NK-92 treated with Interleukin-12 subunit alpha and Interleukin-12 subunit beta, amount 100 ng/mL, for 24 hours (cell line): ENCODE measurements at regions not wholly inside any gene's neighbourhood (a gene's known extent, or its start where the extent isn't known, plus 50 kb on each side); places are given as distances from the start of the nearest gene placed in this dataset.
"Not testable (repeated sequence)": the region's sequence is repeated elsewhere in the genome, so short reads cannot be mapped to it uniquely, and the experiment has no call there.

Source experiments
- DNase-seq: peaks from one replicate; lab custom pipeline; 2025; lab: John Stamatoyannopoulos, UW

DNA sequence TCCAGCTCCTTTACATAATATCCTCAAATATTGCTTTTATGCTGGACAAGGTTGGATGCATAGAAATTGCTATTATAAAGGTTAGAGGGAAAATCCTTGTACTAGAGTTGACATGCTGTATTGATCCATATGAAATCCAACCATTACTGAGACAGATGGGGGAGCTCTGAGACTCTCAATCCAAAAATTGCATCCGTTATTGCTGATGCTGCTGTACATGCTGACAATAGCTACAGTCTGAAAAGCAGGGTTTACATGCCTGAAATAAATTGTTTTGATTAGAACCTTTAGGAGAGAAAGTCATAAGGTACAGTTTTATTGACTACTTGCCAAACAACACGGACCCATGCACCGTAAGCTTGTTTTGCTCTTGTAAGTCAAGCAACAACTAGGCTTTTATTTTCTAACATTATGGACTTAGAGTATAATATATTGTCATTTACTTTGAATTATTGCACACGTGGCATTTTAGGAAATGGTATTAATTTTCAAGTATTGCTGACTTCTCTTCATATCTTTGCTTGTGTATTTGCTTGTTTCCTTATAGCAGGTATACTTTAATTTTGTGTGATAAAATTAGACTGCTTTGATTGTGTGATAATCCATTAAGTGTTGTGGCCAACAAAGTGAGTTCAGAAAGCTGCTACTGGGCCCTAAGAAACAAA, 1365.2 kb downstream of the STIM2 start:
- DNase-seq, result no peak

GRCh38 chr4:28226962-28227361, 1366.3 kb downstream of the STIM2 start:
- DNase-seq, result no peak

DNA sequence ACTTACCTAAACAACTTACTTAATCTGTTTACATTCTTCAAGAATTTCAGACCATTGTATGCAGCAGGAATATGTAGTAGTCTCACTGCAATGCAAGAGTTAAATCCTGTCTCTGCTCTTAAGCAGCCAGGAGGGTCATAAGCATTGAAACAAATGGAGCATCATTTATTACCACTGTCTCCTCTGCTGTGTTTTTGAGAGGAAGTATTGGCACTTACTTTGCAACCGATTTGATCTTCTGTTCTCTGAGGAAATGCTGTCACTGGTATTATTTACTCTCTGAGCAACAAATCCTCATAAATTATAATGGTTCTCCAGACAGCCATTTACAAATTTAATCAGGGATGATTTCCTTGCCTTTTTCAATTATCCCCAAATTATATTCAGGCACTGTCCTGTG, 1367.1 kb downstream of the STIM2 start:
- no peak for DNase-seq

DNA sequence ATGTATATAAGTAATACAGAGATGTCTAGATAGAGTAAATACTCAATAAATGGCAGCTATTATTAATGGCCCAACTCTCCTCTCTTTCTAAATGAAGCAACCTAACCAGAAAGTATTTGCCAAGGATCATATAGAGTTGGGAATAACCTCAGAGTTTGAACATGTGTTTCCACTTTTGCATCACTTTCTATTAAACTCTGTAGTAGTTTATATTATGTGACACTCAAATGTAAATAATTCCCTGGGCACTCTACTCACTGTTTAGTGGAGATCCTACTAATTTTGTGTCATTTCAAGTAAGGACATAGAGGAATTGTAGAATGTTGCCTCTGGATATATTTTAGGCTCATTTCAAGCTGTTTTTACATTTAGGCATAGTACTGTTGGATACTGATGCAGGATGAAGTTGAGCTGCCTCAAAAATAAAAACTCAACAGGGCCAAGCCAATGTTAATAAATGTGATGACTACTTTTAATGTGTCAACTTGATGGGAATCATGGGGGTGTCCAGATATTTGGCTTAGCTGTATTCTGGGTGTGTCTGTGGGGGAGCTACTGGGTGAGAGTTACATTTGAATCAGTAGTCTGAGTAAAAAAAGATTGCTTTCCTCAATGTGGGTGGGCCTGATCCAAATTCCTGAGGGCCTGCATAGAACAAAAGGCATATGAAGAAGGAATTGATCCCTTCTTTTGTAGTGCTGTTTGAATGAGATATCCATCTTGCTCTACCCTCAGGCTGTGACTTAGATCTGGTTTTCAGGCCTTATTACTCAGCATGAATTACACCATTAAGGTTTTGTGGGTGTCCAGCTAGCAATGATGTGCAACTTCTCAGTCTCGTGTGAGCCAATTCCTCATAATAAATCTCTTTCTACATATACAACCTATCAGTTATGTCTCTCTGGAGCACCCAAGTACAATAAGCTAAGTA, 1368.2 kb downstream of the STIM2 start:
- DNase-seq, result no peak

- no peak for DNase-seq
Observed at GRCh38 chr4:28232376-28232775, 1371.7 kb downstream of the STIM2 start.

GRCh38 chr4:28232951-28233350, 1372.3 kb downstream of the STIM2 start:
- DNase-seq, result no peak

- no peak for DNase-seq
Observed at GRCh38 chr4:28233724-28234123, 1373.1 kb downstream of the STIM2 start.

DNA sequence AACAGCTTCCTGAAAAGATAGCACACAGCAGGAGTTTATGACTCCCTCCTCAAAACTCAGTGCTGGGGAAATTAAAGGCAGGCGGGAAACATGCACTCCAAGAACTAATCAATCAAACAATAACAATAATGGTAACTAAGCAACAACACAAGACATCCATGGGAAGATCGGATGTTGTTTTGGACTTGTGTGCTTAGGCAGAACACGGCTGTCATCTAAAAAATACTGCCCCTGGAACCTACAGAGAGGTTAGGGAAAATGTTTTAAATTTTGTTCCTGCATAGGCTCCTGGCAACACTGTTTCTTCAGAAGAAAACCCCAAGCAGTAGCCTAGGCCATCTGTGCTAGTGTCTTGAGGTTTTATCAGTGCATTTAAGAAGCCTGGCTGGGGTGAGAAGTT, 1378.2 kb downstream of the STIM2 start:
- DNase-seq, result no peak

DNA sequence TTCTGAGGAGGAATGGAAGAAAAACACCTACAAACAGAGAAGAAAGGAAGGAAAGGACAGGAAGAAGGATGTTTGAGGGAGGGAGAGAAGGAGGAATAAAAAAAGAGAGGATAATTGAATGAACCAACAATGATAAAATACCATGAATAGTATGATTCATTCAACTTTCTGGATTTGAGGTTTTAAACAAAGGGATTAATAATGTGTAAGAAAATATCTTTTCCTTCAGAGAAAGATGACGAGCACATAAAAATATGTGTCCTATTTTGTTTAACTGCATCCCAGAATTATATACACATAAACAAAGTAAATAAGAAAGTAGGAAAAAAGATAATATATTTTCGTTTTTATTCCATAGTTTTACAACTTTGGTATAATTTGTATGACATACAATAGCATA, 1380.4 kb downstream of the STIM2 start:
- no peak for DNase-seq

GRCh38 chr4:28247805-28248204, 1387.2 kb downstream of the STIM2 start:
- DNase-seq, result no peak

DNA sequence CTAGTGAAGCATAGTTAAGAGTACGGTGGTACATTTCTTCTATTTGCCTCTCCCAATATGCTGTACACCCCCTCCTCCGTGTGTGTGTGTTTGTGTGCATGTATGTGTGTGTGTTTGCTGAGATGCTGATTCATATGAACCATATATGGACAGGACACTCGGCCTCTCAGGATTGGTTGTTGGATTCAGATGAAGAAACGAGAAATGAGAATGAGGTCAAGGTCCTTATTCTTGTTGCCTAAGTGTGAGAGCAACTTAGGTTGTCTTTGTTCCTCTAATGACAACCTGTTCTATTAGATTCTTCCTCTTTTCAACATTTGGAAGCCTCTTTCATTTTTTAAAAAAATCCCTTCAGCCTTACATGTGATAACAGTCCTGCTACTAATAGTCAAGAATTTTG, 1387.6 kb downstream of the STIM2 start:
- DNase-seq, result no peak

GRCh38 chr4:28250646-28251045, 1390.0 kb downstream of the STIM2 start:
- DNase-seq, result no peak

- no peak for DNase-seq
Observed at GRCh38 chr4:28251831-28252230, 1391.2 kb downstream of the STIM2 start.

GRCh38 chr4:28254003-28254402, 1393.4 kb downstream of the STIM2 start:
- DNase-seq, result no peak

DNA sequence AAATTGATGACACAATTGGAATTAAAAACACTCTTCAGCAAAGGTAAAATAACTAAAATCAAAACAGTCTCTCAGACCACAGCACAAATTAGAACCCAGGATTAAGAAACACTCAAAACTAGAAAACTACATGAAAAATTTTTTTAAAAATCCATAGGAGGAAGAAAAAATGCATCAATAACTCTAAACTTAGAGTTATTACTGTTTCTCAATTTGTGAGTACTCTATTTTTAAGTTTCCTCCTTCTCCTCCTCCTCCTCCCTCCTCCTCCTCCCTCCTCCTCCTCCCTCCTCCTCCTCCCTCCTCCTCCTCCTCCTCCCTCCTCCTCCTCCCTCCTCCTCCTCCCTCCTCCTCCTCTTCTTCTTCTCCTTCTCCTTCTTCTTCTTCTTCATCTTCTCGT, 1395.7 kb downstream of the STIM2 start:
- no peak for DNase-seq

- DNase-seq, result no peak
Observed at GRCh38 chr4:28259951-28260350, 1399.3 kb downstream of the STIM2 start.

- DNase-seq, result no peak
Observed at GRCh38 chr4:28267166-28267565, 1406.5 kb downstream of the STIM2 start.

DNA sequence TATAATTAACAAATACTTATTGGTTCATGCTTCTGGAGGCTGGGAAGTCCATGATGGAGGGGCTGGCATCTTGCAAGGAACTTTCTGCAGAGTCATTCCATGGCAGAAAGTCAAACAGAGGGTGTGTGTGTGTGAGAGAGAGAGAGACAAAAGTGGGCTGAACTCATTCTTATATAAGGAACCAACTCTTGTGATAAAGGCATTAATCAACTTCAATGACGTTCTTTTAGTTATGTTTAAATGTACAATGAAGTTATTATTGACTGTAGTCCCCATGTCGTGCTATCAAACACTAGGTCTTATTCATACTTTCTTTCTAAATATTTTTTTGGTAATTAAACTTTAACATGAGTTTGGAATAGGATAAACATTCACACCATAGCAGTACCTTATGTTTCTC, 1408.8 kb downstream of the STIM2 start:
- DNase-seq, result no peak

DNA sequence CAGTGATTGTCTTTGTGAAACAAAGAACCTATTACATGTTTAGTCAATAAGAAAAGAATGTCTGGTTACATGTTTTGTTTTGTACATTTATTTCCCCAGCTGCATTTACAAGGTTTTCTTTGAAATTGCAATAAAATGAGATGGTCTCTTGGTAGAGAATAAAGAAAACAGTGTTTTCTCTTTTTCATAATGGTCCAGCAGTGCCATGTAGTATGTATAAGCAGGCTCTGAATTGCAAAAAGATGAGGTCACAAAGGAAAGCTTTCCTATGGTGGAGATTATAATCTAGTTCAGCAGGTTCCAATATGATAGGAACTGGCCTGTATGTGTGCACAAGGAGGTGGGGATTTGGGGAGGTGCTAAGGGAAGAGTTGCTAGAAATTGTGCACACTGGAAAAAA, 1417.3 kb downstream of the STIM2 start:
- no peak for DNase-seq

DNA sequence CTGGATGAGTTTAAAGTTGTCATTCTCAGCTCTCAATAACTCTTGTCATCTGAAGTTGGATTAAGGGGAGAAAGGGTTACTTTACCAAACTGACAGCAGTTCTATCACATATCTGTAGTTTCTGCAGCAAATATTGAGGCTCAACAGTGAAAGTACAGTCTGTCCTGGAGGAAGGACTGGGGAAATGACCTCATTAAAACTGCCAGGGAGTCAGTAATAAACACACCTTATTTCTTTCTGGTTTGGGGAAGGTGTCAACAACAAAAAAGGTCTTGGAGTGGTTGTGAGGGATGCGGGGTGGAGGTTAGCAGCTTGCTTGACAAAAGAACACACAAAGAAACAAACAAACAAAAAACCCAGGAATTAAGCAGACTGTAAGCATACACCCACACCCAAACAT, 1418.0 kb downstream of the STIM2 start:
- DNase-seq, result no peak

DNA sequence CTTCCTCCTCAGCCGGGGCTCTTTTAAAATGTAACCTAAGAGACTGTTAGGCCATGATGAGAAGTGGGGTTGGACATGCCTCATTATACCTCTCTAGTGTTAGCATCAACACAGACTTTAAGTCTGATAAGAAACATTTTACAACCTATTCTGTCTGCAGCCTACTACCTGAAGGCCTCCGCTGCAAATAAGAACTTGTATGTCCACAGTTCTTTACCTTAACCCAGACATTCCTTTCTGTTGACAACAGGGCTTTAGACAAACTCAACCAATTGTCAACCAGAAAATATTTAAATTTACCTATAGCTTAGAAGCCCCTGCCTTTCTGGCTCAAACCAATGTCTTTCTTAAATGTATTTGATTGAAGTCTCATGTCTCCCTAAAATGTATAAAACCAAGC, 1418.6 kb downstream of the STIM2 start:
- no peak for DNase-seq

DNA sequence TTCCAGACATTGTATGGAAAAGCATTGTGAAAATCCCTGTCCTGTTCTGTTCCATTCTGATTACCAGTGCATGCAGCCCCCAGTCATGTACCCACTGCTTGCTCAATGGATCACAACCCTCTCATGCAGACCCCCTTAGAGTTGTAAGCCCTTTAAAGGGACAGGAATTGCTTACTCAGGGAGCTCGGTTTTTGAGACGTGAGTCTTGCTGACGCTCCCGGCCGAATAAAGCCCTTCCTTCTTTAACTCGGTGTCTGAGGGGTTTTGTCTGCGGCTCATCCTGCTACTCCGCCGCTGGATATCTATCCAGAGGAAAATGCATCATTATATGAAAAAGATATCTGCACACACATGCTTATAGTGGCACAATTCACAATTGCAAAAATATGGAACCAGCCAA, 1425.6 kb downstream of the STIM2 start:
- DNase-seq, result not testable (repeated sequence)

DNA sequence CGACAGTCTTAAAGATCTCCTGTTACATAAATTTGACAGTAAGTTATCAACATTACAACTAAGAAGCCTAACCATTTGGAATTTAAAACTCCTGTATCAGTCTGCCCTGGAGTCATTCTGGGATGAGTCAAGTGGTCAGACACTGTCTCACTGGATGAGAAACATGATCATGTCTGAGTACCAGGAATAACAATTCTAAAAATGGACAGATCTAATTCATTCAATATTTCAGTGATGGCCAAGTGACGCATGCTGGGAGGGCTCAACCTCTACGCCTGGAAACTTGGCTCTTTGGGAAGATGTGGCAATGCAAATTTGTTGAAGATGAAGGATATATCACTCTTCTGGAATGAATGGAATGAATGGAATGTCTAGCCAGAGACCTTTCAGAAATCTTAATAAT, 1427.2 kb downstream of the STIM2 start:
- DNase-seq, result no peak

GRCh38 chr4:28296239-28296638, 1435.6 kb downstream of the STIM2 start:
- no peak for DNase-seq
